Breast epithelium (tissue), 4 donors: ENCODE measurements at regions not wholly inside any gene's neighbourhood (a gene's known extent, or its start where the extent isn't known, plus 50 kb on each side); places are given as distances from the start of the nearest gene placed in this dataset.

Source experiments
- DNase-seq, 2 donors: peaks; one replicate each; pipeline ENCODE4 v3.0.0-alpha.2; 2019; ENCODE audit warnings: low spot score in 2 of 2
- H3K27ac ChIP-seq, 2 donors: fragments of 200-600 bp; sonication (generic) in 1 of 2; one replicate each; pipeline ENCODE4 v1.5.1; 2016 to 2019; ENCODE audit warnings: mild to moderate bottlenecking in 1 of 2
- H3K27me3 ChIP-seq, 2 donors: fragments of 200-600 bp; sonication (generic) in 1 of 2; one replicate each; pipeline versions ENCODE4 v1.5.1 to v1.6.0; 2017 to 2019; ENCODE audit warnings: control low read depth in 1 of 2, mild to moderate bottlenecking in 1 of 2
- H3K36me3 ChIP-seq: fragments of 200-600 bp; one replicate; pipeline ENCODE4 v1.5.1; 2019
- H3K4me1 ChIP-seq, 2 donors: fragments of 200-600 bp; sonication (generic); one replicate each; pipeline ENCODE4 v1.5.1; 2016 to 2019; ENCODE audit warnings: control low read depth in 1 of 2
- H3K4me3 ChIP-seq, 3 donors: fragments of 200-600 bp; sonication (generic); 1 replicate in 2 of 3; 2 replicates in 1 of 3; pipeline ENCODE4 v1.5.1; 2016 to 2019; ENCODE audit warnings: mild to moderate bottlenecking in 3 of 3, moderate library complexity in 2 of 3
- H3K9me3 ChIP-seq, 2 donors: fragments of 200-600 bp; sonication (generic) in 1 of 2; one replicate each; pipeline ENCODE4 v1.5.1; 2016 to 2019; ENCODE audit warnings: control low read depth in 1 of 2
- CTCF ChIP-seq, 3 donors: fragments of 450-650 bp; IDR thresholded peaks; one replicate each; pipeline ENCODE4 v1.5.1; 2016 to 2017; ENCODE audit warnings: antibody characterized with exemption in 3 of 3, mild to moderate bottlenecking in 3 of 3, moderate library complexity in 3 of 3
- POLR2A ChIP-seq: fragments of 450-650 bp; IDR thresholded peaks from one replicate; pipeline ENCODE4 v1.6.1; 2016; ENCODE audit warnings: antibody characterized with exemption, mild to moderate bottlenecking, moderate library complexity
- POLR2AphosphoS5 ChIP-seq, 3 donors: sonication (generic); formaldehyde crosslinking; IDR thresholded peaks; one replicate each; pipeline ENCODE4 v1.6.1; 2017; ENCODE audit warnings: antibody characterized with exemption in 3 of 3
- intact Hi-C: fragments of 100-400 bp; cut with DNase I; formaldehyde crosslinking; loops from one replicate; pipeline ENCODE4 v1.15.1; 2023; ENCODE audit warnings: low total_unique reads

GRCh38 chr7:41882745-41883420 lies 180.0 kb upstream of the INHBA start:
- no peak overlapping the region for H3K4me3 ChIP-seq
- H3K9me3 ChIP-seq = no peaks in the 10 kb centered on the region
- TF ChIP-seq POLR2A (no peak), POLR2AphosphoS5 (IDR thresholded peaks at IDR 0.05) (no peak), CTCF (IDR thresholded peaks at IDR 0.05) (no peak)
- no peaks in the 10 kb centered on the region for H3K27me3 ChIP-seq
- no peak overlapping the region for H3K27ac ChIP-seq
- intact Hi-C loops = no loop called here
- DNase-seq = no peak
- H3K36me3 ChIP-seq = no peaks in the 10 kb centered on the region
- peaks cover 0 to 2% of the 10 kb centered on the region in 2 donors for H3K4me1 ChIP-seq

- Histone ChIP-seq H3K36me3 (no peaks in the 10 kb centered on the region), H3K27ac (peak overlapping the region in 1 of 2 donors; percentile 5), H3K4me3 (no peak overlapping the region), H3K27me3 (no peaks in the 10 kb centered on the region), H3K4me1 (peaks cover 0 to 2% of the 10 kb centered on the region in 2 donors), H3K9me3 (no peaks in the 10 kb centered on the region)
- no peak for DNase-seq
- intact Hi-C loops = no loop called here
- TF ChIP-seq CTCF (IDR thresholded peaks at IDR 0.05) (no peak), POLR2A (no peak), POLR2AphosphoS5 (IDR thresholded peaks at IDR 0.05) (no peak)
These were observed 179.4 kb upstream of the INHBA start for GRCh38 chr7:41882256-41882655.

GRCh38 chr7:41881331-41882130 lies 178.6 kb upstream of the INHBA start:
- no peak for DNase-seq
- H3K4me1 ChIP-seq = peaks cover 0 to 2% of the 10 kb centered on the region in 2 donors
- no peaks in the 10 kb centered on the region for H3K9me3 ChIP-seq
- H3K27ac ChIP-seq = peak overlapping the region in 1 of 2 donors; percentile 5
- intact Hi-C loops = no loop called here
- no peak overlapping the region for H3K4me3 ChIP-seq
- TF ChIP-seq POLR2AphosphoS5 (IDR thresholded peaks at IDR 0.05) = no peak
- TF ChIP-seq CTCF (IDR thresholded peaks at IDR 0.05) = no peak
- TF ChIP-seq POLR2A = no peak
- H3K27me3 ChIP-seq = no peaks in the 10 kb centered on the region
- no peaks in the 10 kb centered on the region for H3K36me3 ChIP-seq

- no peaks in the 10 kb centered on the region for H3K4me1 ChIP-seq
- H3K4me3 ChIP-seq = no peak overlapping the region
- DNase-seq = no peak
- no peaks in the 10 kb centered on the region for H3K9me3 ChIP-seq
- no peaks in the 10 kb centered on the region for H3K36me3 ChIP-seq
- H3K27ac ChIP-seq = no peak overlapping the region
- intact Hi-C loops = no loop called here
- H3K27me3 ChIP-seq = no peaks in the 10 kb centered on the region
- no peak for TF ChIP-seq POLR2AphosphoS5 (IDR thresholded peaks at IDR 0.05)
These were observed 177.2 kb upstream of the INHBA start for GRCh38 chr7:41880107-41880506.

- intact Hi-C loops = no loop called here
These were observed 176.5 kb upstream of the INHBA start for GRCh38 chr7:41879403-41879802.

More at GRCh38 chr7:41879403-41879802, 176.5 kb upstream of the INHBA start:
- Histone ChIP-seq H3K27ac (no peak overlapping the region), H3K27me3 (no peaks in the 10 kb centered on the region), H3K9me3 (no peaks in the 10 kb centered on the region), H3K4me1 (no peaks in the 10 kb centered on the region), H3K4me3 (no peak overlapping the region), H3K36me3 (no peaks in the 10 kb centered on the region)
- no peak for TF ChIP-seq CTCF (IDR thresholded peaks at IDR 0.05)
- TF ChIP-seq POLR2AphosphoS5 (IDR thresholded peaks at IDR 0.05) = no peak
- TF ChIP-seq POLR2A = no peak
- DNase-seq = no peak
